GF-D8 (cell line): ENCODE measurements at regions not wholly inside any gene's neighbourhood (a gene's known extent, or its start where the extent isn't known, plus 50 kb on each side); places are given as distances from the start of the nearest gene placed in this dataset.
"Not testable (repeated sequence)": the region's sequence is repeated elsewhere in the genome, so short reads cannot be mapped to it uniquely, and the experiment has no call there.

ENCODE experiments used
- DNase-seq: peaks from one replicate; lab custom pipeline; 2025; lab: John Stamatoyannopoulos, UW

- no peak for DNase-seq
Observed at GRCh38 chr6:169144356-169144755, 109.3 kb downstream of the THBS2 start.

GRCh38 chr6:169142538-169142844 is 111.2 kb downstream of the THBS2 start:
- no peak for DNase-seq

- no peak for DNase-seq
Observed at GRCh38 chr6:169141671-169142537, 111.7 kb downstream of the THBS2 start.

GRCh38 chr6:169140986-169141495 is 112.6 kb downstream of the THBS2 start:
- DNase-seq: no peak

GRCh38 chr6:169139179-169139971 is 114.3 kb downstream of the THBS2 start:
- no peak for DNase-seq

- no peak for DNase-seq
Observed at GRCh38 chr6:169132352-169132940, 121.2 kb downstream of the THBS2 start.

- DNase-seq: no peak
Observed at GRCh38 chr6:169131390-169131789, 122.3 kb downstream of the THBS2 start.

GRCh38 chr6:169130113-169130512 is 123.5 kb downstream of the THBS2 start:
- DNase-seq: no peak

- no peak for DNase-seq
Observed at GRCh38 chr6:169121013-169121412, 132.6 kb downstream of the THBS2 start.

- DNase-seq: no peak
Observed at GRCh38 chr6:169119669-169120068, 134.0 kb downstream of the THBS2 start.

GRCh38 chr6:169118346-169118830 is 135.3 kb downstream of the THBS2 start:
- no peak for DNase-seq

GRCh38 chr6:169117663-169118062 is 136.0 kb downstream of the THBS2 start:
- no peak for DNase-seq

GRCh38 chr6:169115632-169116031 is 138.0 kb downstream of the THBS2 start:
- no peak for DNase-seq

- DNase-seq: not testable (repeated sequence)
Observed at GRCh38 chr6:169114632-169115031, 139.0 kb downstream of the THBS2 start.

GRCh38 chr6:169112483-169113320 is 140.9 kb downstream of the THBS2 start:
- no peak for DNase-seq

GRCh38 chr6:169111203-169111602 is 142.4 kb downstream of the THBS2 start:
- DNase-seq: no peak

GRCh38 chr6:169109411-169110220 is 144.0 kb downstream of the THBS2 start:
- no peak for DNase-seq

GRCh38 chr6:169108753-169109152 is 144.9 kb downstream of the THBS2 start:
- DNase-seq: no peak

- DNase-seq: no peak
Observed at GRCh38 chr6:169106176-169106575, 147.5 kb downstream of the THBS2 start.

- DNase-seq: no peak
Observed at GRCh38 chr6:169101981-169102380, 151.7 kb downstream of the THBS2 start.
